ENCODE measurements at regions not wholly inside any gene's neighbourhood (a gene's known extent, or its start where the extent isn't known, plus 50 kb on each side); places are given as distances from the start of the nearest gene placed in this dataset.

GRCh38 chr2:60652832-60653340 lies 99.4 kb upstream of the BCL11A start:
- no peak for TF ChIP-seq CTCF (IDR thresholded peaks at IDR 0.05)
- no peak for TF ChIP-seq POLR2A (IDR thresholded peaks at IDR 0.05)
